HepG2 (cell line): ENCODE measurements at regions not wholly inside any gene's neighbourhood (a gene's known extent, or its start where the extent isn't known, plus 50 kb on each side); places are given as distances from the start of the nearest gene placed in this dataset.

Experiments used
- small RNA-seq, 3 experiments: library from RNA; depleted of rRNA; stranded (forward); fragments of <200 nt; gene quantifications; one replicate each; pipeline ENCODE3, GENCODE V24; 2012; ENCODE audit warnings: low read depth in 2 of 3, low replicate concordance in 1 of 3; ENCODE audit not compliant: insufficient read length in 3 of 3, insufficient read depth in 2 of 3

Small RNA genes in the stretch of these regions (small RNA-seq; reads per million reads assigned to genes)
- 0 reads per million in 3 experiments for gene AC064859.1
